RWPE2 (cell line): ENCODE measurements at regions not wholly inside any gene's neighbourhood (a gene's known extent, or its start where the extent isn't known, plus 50 kb on each side); places are given as distances from the start of the nearest gene placed in this dataset.

Experiments used
- ATAC-seq: fragments of 200-7000 bp; cut with Tn5 transposase; 3 replicates; pipeline ENCODE4 v1.9.1; 2021; ENCODE audit warnings: low read depth
- DNase-seq: peaks from one replicate; pipeline ENCODE4 v3.0.0-alpha.2; 2020; ENCODE audit warnings: low spot score
- H3K27ac ChIP-seq: fragments of 450-650 bp; 2 replicates; pipeline ENCODE4 v1.5.1; 2017; ENCODE audit warnings: mild to moderate bottlenecking; ENCODE audit not compliant: poor library complexity, severe bottlenecking
- H3K27me3 ChIP-seq: fragments of 250-450 bp; sonication (Bioruptor Pico); 2 replicates; pipeline ENCODE4 v1.5.1; 2021; ENCODE audit warnings: mild to moderate bottlenecking, moderate library complexity; ENCODE audit not compliant: insufficient read depth, poor library complexity, severe bottlenecking
- H3K36me3 ChIP-seq: fragments of 250-450 bp; sonication (Bioruptor Pico); 2 replicates; pipeline ENCODE4 v1.5.1; 2020; ENCODE audit warnings: low read depth, mild to moderate bottlenecking, moderate library complexity
- H3K4me1 ChIP-seq: fragments of 250-450 bp; sonication (Bioruptor Pico); 2 replicates; pipeline ENCODE4 v1.5.1; 2021; ENCODE audit warnings: mild to moderate bottlenecking, moderate library complexity; ENCODE audit not compliant: insufficient read depth, poor library complexity, severe bottlenecking
- H3K4me3 ChIP-seq: fragments of 250-450 bp; sonication (Bioruptor Pico); 2 replicates; pipeline ENCODE4 v1.5.1; 2021; ENCODE audit warnings: mild to moderate bottlenecking, moderate library complexity; ENCODE audit not compliant: severe bottlenecking
- H3K9me3 ChIP-seq: fragments of 250-450 bp; sonication (Bioruptor Pico); 2 replicates; pipeline ENCODE4 v1.5.1; 2021; ENCODE audit warnings: mild to moderate bottlenecking, moderate library complexity; ENCODE audit not compliant: severe bottlenecking
- TF ChIP-seq, protein P1 (sequence below): fragments of 450-650 bp; IDR thresholded peaks from one replicate; pipeline ENCODE4 v1.5.1; 2017; ENCODE audit warnings: mild to moderate bottlenecking, moderate library complexity; ENCODE audit not compliant: poor library complexity, severe bottlenecking

- Histone ChIP-seq H3K4me3 (no peak overlapping the region), H3K27me3 (no peaks in the 10 kb centered on the region), H3K9me3 (no peaks in the 10 kb centered on the region), H3K4me1 (no peaks in the 10 kb centered on the region), H3K27ac (no peak overlapping the region), H3K36me3 (no peaks in the 10 kb centered on the region)
- no peak for ATAC-seq
- DNase-seq: no peak
- TF ChIP-seq, protein P1, sequence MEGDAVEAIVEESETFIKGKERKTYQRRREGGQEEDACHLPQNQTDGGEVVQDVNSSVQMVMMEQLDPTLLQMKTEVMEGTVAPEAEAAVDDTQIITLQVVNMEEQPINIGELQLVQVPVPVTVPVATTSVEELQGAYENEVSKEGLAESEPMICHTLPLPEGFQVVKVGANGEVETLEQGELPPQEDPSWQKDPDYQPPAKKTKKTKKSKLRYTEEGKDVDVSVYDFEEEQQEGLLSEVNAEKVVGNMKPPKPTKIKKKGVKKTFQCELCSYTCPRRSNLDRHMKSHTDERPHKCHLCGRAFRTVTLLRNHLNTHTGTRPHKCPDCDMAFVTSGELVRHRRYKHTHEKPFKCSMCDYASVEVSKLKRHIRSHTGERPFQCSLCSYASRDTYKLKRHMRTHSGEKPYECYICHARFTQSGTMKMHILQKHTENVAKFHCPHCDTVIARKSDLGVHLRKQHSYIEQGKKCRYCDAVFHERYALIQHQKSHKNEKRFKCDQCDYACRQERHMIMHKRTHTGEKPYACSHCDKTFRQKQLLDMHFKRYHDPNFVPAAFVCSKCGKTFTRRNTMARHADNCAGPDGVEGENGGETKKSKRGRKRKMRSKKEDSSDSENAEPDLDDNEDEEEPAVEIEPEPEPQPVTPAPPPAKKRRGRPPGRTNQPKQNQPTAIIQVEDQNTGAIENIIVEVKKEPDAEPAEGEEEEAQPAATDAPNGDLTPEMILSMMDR: no peak
Observed at GRCh38 chr9:73596321-73596720, 444.7 kb downstream of the ANXA1 start.

GRCh38 chr9:73597039-73597438 is 445.4 kb downstream of the ANXA1 start:
- ATAC-seq (no peak), DNase-seq (no peak)
- Histone ChIP-seq H3K27me3 (no peaks in the 10 kb centered on the region), H3K36me3 (no peaks in the 10 kb centered on the region), H3K4me3 (no peak overlapping the region), H3K9me3 (no peaks in the 10 kb centered on the region), H3K4me1 (no peaks in the 10 kb centered on the region), H3K27ac (no peak overlapping the region)
- TF ChIP-seq, protein P1: no peak

- Histone ChIP-seq H3K27me3 (no peaks in the 10 kb centered on the region), H3K36me3 (no peaks in the 10 kb centered on the region), H3K4me3 (no peak overlapping the region), H3K4me1 (no peaks in the 10 kb centered on the region), H3K27ac (no peak overlapping the region), H3K9me3 (no peaks in the 10 kb centered on the region)
- ATAC-seq (no peak), DNase-seq (no peak)
- TF ChIP-seq, protein P1: no peak
Observed at GRCh38 chr9:73597771-73598170, 446.1 kb downstream of the ANXA1 start.

DNA sequence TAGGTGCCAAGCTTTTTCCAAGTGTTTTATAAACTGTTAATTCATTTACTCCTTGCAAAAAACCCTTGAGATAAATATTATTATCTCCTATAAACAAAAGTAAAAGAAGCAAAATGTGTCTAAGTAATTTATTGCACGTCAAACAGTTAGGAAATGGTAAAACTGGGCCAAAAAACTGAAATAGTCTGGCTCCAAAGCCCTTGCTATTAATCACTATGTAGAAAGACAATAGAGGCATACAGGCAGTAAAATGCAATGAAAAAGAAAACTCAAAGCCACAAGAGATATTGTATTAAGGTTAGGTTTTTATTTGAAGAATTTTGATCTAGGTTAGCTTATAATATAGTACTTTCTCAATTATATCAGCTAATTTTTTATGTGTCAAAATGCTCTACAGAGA is 457.7 kb downstream of the ANXA1 start:
- H3K27me3 ChIP-seq: no peaks in the 10 kb centered on the region
- H3K27ac ChIP-seq: no peak overlapping the region
- DNase-seq (no peak), ATAC-seq (no peak)
- H3K4me3 ChIP-seq: no peak overlapping the region
- no peaks in the 10 kb centered on the region for H3K9me3 ChIP-seq
- no peaks in the 10 kb centered on the region for H3K36me3 ChIP-seq
- no peaks in the 10 kb centered on the region for H3K4me1 ChIP-seq
- TF ChIP-seq, protein P1: no peak

DNA sequence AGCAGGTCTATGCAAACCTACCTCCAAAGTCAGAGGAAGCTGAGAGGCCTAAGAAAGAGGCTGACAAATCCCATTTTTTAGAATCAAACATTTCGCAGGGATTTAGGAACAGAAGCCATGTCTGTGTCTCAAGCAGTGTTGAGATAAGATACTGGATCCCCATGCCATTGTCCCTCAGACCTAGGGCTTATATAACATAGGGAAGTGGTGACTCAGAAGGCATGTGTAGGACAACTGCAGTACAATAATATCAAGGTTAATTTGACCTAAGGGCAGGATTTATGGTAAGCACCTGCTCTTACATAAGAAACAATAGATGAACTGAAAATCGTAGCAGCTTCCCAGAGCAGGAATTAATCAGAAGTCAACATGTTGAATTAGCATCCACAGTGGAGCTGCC is 459.4 kb downstream of the ANXA1 start:
- TF ChIP-seq, protein P1: no peak
- DNase-seq (no peak), ATAC-seq (no peak; the same call in 2 of the 3 replicates)
- H3K4me1 ChIP-seq: no peaks in the 10 kb centered on the region
- no peaks in the 10 kb centered on the region for H3K36me3 ChIP-seq
- H3K4me3 ChIP-seq: no peak overlapping the region
- H3K27ac ChIP-seq: no peak overlapping the region
- no peaks in the 10 kb centered on the region for H3K27me3 ChIP-seq
- no peaks in the 10 kb centered on the region for H3K9me3 ChIP-seq
